ENCODE measurements at regions not wholly inside any gene's neighbourhood (a gene's known extent, or its start where the extent isn't known, plus 50 kb on each side); places are given as distances from the start of the nearest gene placed in this dataset.

- TF ChIP-seq CTCF (conservative IDR thresholded peaks at IDR 0.05; ENCODE audit: low read depth in 2 of 2) (no peak), EZH2 (IDR thresholded peaks at IDR 0.05; ENCODE audit: low read depth, unreplicated experiment) (no peak), EZH2phosphoT487 (IDR thresholded peaks at IDR 0.05; ENCODE audit: unreplicated experiment) (no peak)
Observed at GRCh38 chr5:4150067-4150466, 554.4 kb downstream of the IRX1 start.

Measured in GM23338 (cell line).